Right lobe of liver (tissue), 6 donors: ENCODE measurements at regions not wholly inside any gene's neighbourhood (a gene's known extent, or its start where the extent isn't known, plus 50 kb on each side); places are given as distances from the start of the nearest gene placed in this dataset.

Source experiments
- ATAC-seq, 4 donors: fragments of 200-7000 bp; cut with Tn5 transposase; one replicate each; pipeline ENCODE4 v1.9.1; 2020; ENCODE audit warnings: mild to moderate bottlenecking in 4 of 4, moderate library complexity in 4 of 4
- DNase-seq, 3 donors: peaks; one replicate each; pipeline ENCODE4 v3.0.0-alpha.2; 2020
- H3K27ac ChIP-seq, 3 donors: fragments of 200-600 bp; one replicate each; pipeline ENCODE4 v1.8.0; 2022
- H3K27me3 ChIP-seq, 2 donors: fragments of 200-600 bp; one replicate each; pipeline ENCODE4 v1.8.0; 2022
- H3K36me3 ChIP-seq, 4 donors: fragments of 200-600 bp; sonication (generic) in 1 of 4; one replicate each; pipeline versions ENCODE4 v1.5.1 to v1.8.0; 2017 to 2022; ENCODE audit warnings: control low read depth in 1 of 4
- H3K4me1 ChIP-seq, 4 donors: fragments of 200-600 bp; sonication (generic) in 1 of 4; one replicate each; pipeline versions ENCODE4 v1.5.1 to v1.8.0; 2017 to 2022; ENCODE audit warnings: control low read depth in 1 of 4
- H3K4me3 ChIP-seq, 3 donors: fragments of 200-600 bp; one replicate each; pipeline ENCODE4 v1.8.0; 2022
- H3K9me3 ChIP-seq, 4 donors: fragments of 200-600 bp; sonication (generic) in 1 of 4; one replicate each; pipeline versions ENCODE4 v1.5.1 to v1.8.0; 2017 to 2022; ENCODE audit warnings: control low read depth in 1 of 4
- POLR2A ChIP-seq: fragments of 450-650 bp; IDR thresholded peaks from one replicate; pipeline ENCODE4 v1.6.1; 2017; ENCODE audit warnings: antibody characterized with exemption, mild to moderate bottlenecking
- WGBS: methylation state at CpG from one replicate; pipeline ENCODE4 v1.1.6; 2018; ENCODE audit warnings: low coverage, low lambda C conversion rate; ENCODE audit not compliant: insufficient coverage; ENCODE audit errors: missing lambda C conversion rate; 5-methylcytosine and 5-hydroxymethylcytosine counted together
- intact Hi-C, 2 donors: fragments of 100-400 bp; cut with DNase I; formaldehyde crosslinking; loops; one replicate each; pipeline versions ENCODE4 v1.11.2 to v1.14.1; 2022
- TF ChIP-seq, protein P1 (sequence below), 4 donors: fragments of 200-600 bp in 3 of 4; fragments of 450-650 bp in 1 of 4; IDR thresholded peaks; one replicate each; pipeline versions ENCODE4 v1.5.1 to v1.8.0; 2016 to 2022; ENCODE audit warnings: antibody characterized with exemption in 4 of 4, mild to moderate bottlenecking in 2 of 4
- donor health status: DM: no; HTN: yes; CAD: no.
- donor health status: DM: no; HTN: no; CAD: no.
- donor health status: DM: no; HTN: no; CAD: no.
- donor health status: DM: no; HTN: yes; CAD: no.
- donor health status: DM: no; HTN: yes; CAD: no.

GRCh38 chr9:78874061-78874460, 577.1 kb downstream of the PSAT1 start:
- ATAC-seq: no peak
- no peak for TF ChIP-seq POLR2A
- TF ChIP-seq, protein P1, sequence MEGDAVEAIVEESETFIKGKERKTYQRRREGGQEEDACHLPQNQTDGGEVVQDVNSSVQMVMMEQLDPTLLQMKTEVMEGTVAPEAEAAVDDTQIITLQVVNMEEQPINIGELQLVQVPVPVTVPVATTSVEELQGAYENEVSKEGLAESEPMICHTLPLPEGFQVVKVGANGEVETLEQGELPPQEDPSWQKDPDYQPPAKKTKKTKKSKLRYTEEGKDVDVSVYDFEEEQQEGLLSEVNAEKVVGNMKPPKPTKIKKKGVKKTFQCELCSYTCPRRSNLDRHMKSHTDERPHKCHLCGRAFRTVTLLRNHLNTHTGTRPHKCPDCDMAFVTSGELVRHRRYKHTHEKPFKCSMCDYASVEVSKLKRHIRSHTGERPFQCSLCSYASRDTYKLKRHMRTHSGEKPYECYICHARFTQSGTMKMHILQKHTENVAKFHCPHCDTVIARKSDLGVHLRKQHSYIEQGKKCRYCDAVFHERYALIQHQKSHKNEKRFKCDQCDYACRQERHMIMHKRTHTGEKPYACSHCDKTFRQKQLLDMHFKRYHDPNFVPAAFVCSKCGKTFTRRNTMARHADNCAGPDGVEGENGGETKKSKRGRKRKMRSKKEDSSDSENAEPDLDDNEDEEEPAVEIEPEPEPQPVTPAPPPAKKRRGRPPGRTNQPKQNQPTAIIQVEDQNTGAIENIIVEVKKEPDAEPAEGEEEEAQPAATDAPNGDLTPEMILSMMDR (IDR thresholded peaks at IDR 0.05): no peak
- no peaks in the 10 kb centered on the region for H3K27me3 ChIP-seq
- no peak overlapping the region for H3K4me3 ChIP-seq
- no peak for DNase-seq
- intact Hi-C loops: no loop called here
- H3K36me3 ChIP-seq: no peaks in the 10 kb centered on the region
- no peaks in the 10 kb centered on the region for H3K9me3 ChIP-seq
- H3K27ac ChIP-seq: no peak overlapping the region
- H3K4me1 ChIP-seq: no peaks in the 10 kb centered on the region
- 60% methylated on average over 2 of the region's 2 CpGs for WGBS

- no peak overlapping the region for H3K27ac ChIP-seq
- whole genome bisulfite sequencing: 26% methylated on average over 3 of the region's 3 CpGs
- no peak overlapping the region for H3K4me3 ChIP-seq
- no peaks in the 10 kb centered on the region for H3K4me1 ChIP-seq
- intact Hi-C loops: no loop called here
- DNase-seq: no peak
- no peaks in the 10 kb centered on the region for H3K36me3 ChIP-seq
- ATAC-seq: no peak
- no peaks in the 10 kb centered on the region for H3K9me3 ChIP-seq
- no peaks in the 10 kb centered on the region for H3K27me3 ChIP-seq
- TF ChIP-seq, protein P1 (IDR thresholded peaks at IDR 0.05): no peak
- no peak for TF ChIP-seq POLR2A
Measured at GRCh38 chr9:78879324-78880100, 582.6 kb downstream of the PSAT1 start.

DNA sequence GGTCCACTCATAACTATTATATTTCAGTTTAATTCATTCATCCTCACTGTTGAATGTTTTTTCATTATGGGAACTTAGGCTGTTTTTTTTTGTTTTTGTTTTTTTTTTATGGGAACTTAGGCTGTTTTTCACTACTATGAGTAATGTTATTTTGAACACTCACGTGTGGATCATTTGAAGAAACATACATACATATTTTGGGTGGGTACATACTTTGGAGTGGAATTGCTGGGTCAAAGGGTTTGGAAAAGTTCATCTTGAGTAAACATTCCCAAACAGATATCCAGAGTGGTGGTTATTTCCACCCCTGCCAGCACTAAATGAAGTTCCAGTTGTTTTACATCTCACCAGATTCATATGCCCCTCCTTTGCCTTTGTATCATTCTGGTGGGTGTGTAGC, 584.4 kb downstream of the PSAT1 start:
- Histone ChIP-seq H3K27me3 (no peaks in the 10 kb centered on the region), H3K4me1 (no peaks in the 10 kb centered on the region), H3K27ac (no peak overlapping the region), H3K4me3 (no peak overlapping the region), H3K9me3 (no peaks in the 10 kb centered on the region), H3K36me3 (no peaks in the 10 kb centered on the region)
- 15% methylated on average over 1 of the region's 1 CpG for WGBS
- no peak for DNase-seq
- intact Hi-C loops: no loop called here
- TF ChIP-seq, protein P1 (IDR thresholded peaks at IDR 0.05): no peak
- TF ChIP-seq POLR2A: no peak
- ATAC-seq: no peak

DNA sequence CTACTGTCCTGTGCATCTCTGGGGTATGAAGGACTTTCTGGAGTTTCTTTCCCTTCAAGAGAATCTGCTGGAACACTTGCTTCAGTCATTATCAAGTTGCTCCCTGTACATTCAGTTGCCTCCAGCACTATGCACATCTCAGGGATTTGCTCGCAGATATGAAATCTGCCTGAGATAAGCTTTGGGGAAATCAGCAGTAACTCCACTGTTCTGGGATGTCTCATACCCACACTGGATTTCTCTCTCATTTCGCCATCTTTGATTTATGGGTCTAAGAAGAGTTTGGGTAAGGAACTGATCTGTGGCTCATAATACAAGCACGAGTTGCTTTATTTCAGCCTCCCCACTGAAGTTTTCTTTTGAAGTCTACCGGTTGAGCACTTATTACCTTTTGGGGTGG, 585.6 kb downstream of the PSAT1 start:
- no peaks in the 10 kb centered on the region for H3K9me3 ChIP-seq
- TF ChIP-seq POLR2A: no peak
- TF ChIP-seq, protein P1 (IDR thresholded peaks at IDR 0.05): no peak
- no peak for DNase-seq
- no peak for ATAC-seq
- 63% methylated on average over 4 of the region's 4 CpGs for WGBS
- H3K27me3 ChIP-seq: no peaks in the 10 kb centered on the region
- H3K36me3 ChIP-seq: no peaks in the 10 kb centered on the region
- H3K4me1 ChIP-seq: no peaks in the 10 kb centered on the region
- no peak overlapping the region for H3K4me3 ChIP-seq
- intact Hi-C loops: no loop called here
- no peak overlapping the region for H3K27ac ChIP-seq
